ENCODE measurements at regions not wholly inside any gene's neighbourhood (a gene's known extent, or its start where the extent isn't known, plus 50 kb on each side); places are given as distances from the start of the nearest gene placed in this dataset.

DNA sequence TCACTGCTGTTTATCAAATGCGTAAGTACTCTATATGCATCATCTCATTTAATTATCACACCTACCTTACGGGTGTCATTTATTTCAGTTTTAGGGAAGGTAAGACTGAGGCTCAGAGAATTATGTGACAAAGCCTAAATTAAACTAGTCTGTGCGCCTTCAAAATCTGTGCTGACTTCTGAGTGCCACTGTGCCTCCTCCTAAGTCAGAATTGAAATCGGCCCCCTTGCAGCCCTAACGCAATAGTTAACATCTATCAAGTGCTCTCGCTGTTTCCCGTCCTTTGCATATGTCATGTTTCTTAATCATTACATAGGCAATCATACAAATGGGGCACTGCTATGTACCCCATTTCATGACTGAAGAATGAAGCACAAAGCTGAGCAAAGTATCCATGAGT, 79.0 kb upstream of the PDE10A start:
- ChIA-PET POLR2A (no interaction called here), CTCF (no interaction called here)
- no peaks in the 10 kb centered on the region for H3K9me1 ChIP-seq (replicated peaks; ENCODE audit: control insufficient read depth, extremely low read depth, insufficient read depth, low read length)
- no peaks in the 10 kb centered on the region for H3K36me3 ChIP-seq (ENCODE audit: control insufficient read depth in 2 of 2, extremely low read depth in 1 of 2, insufficient read depth in 2 of 2, low read length in 2 of 2)
- H3K4me3 ChIP-seq (replicated peaks in 1 of 3; ENCODE audit: insufficient read depth in 1 of 3, low read depth in 1 of 3, low read length in 3 of 3), result no peak overlapping the region
- H2AFZ ChIP-seq (ENCODE audit: low read depth, low read length), result no peak overlapping the region
- no peak for TF ChIP-seq POLR2AphosphoS5 (IDR thresholded peaks at IDR 0.05; ENCODE audit: insufficient read depth, low read depth, low read length)
- TF ChIP-seq FOS (IDR thresholded peaks at IDR 0.05; ENCODE audit: borderline replicate concordance, insufficient read depth, low read length), result no peak
- no peak for TF ChIP-seq MYC (IDR thresholded peaks at IDR 0.05; ENCODE audit: low read depth, low read length)
- no peak for TF ChIP-seq CTCF (IDR thresholded peaks at IDR 0.05; ENCODE audit: extremely low read depth in 1 of 2, insufficient read depth in 1 of 2, low read depth in 1 of 2, low read length in 2 of 2)
- TF ChIP-seq GATA2 (IDR thresholded peaks at IDR 0.05; ENCODE audit: insufficient read depth, insufficient read length, low read depth, low read length), result no peak
- TF ChIP-seq POLR2A (IDR thresholded peaks at IDR 0.05; ENCODE audit: low read depth, low read length), result no peak
- TF ChIP-seq EZH2 (IDR thresholded peaks at IDR 0.05; ENCODE audit: borderline replicate concordance, low read depth, low read length, severe bottlenecking), result no peak
- no peak for TF ChIP-seq JUN (IDR thresholded peaks at IDR 0.05; ENCODE audit: borderline replicate concordance, insufficient read depth, insufficient read length, low read depth)
- TF ChIP-seq MAX (IDR thresholded peaks at IDR 0.05; ENCODE audit: insufficient read depth, insufficient read length), result no peak
- H3K79me2 ChIP-seq (ENCODE audit: control insufficient read depth, insufficient read depth, low read length), result no peaks in the 10 kb centered on the region
- no peak overlapping the region for H3K27ac ChIP-seq (ENCODE audit: insufficient read depth, low read depth, low read length)
- H3K4me2 ChIP-seq (ENCODE audit: insufficient read depth, low read length), result no peak overlapping the region
- intact Hi-C loops (cut with micrococcal nuclease) (no loop called here), dilution Hi-C loops (cut with MboI; ENCODE audit: extremely low pct_ligation_motif_present, low sequenced_read_pairs) (no loop called here)
- H3K4me1 ChIP-seq (ENCODE audit: control insufficient read depth, extremely low read depth, insufficient read depth, low read length), result no peaks in the 10 kb centered on the region
- no peaks in the 10 kb centered on the region for H3K9me3 ChIP-seq (replicated peaks; ENCODE audit: control insufficient read depth, insufficient read depth, low read length)
- DNase-seq (ENCODE audit: low read depth, low spot score) (no peak), FAIRE-seq (no peak)
- no peak overlapping the region for H3K9ac ChIP-seq (replicated peaks; ENCODE audit: extremely low read depth, insufficient read depth, low read length)
- no TSS peak for BruUV-seq (replicated peaks)
- H3K27me3 ChIP-seq (ENCODE audit: control insufficient read depth in 2 of 2, insufficient read depth in 2 of 2, low read length in 2 of 2), result no peaks in the 10 kb centered on the region
- no peaks in the 10 kb centered on the region for H4K20me1 ChIP-seq (replicated peaks; ENCODE audit: control insufficient read depth, extremely low read depth, insufficient read depth, low read length)

All from endothelial cell of umbilical vein (primary cell).